ENCODE measurements at regions not wholly inside any gene's neighbourhood (a gene's known extent, or its start where the extent isn't known, plus 50 kb on each side); places are given as distances from the start of the nearest gene placed in this dataset.

DNA sequence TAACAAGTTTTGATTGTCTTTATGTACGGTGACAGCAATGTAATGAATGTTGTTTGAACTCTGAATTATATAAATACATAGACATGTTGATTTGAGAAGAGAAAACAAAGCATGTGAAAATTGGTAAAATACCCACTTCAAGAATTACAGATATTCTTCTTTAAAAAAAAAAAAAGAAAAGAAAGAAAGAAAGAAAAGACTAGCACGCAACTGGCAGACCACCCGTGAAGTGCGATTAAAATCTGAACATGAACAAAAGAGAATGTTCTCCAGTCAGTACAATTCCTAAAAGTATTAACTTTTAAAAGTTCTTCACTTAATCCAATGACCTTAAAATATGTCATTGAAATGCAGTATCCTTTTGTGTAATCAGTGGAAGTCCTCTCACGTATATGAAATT, 434.9 kb downstream of the TFAP2A start:
- no peaks in the 10 kb centered on the region for H3K79me2 ChIP-seq (ENCODE audit: insufficient read depth, low read length)
- TF ChIP-seq, protein P1, sequence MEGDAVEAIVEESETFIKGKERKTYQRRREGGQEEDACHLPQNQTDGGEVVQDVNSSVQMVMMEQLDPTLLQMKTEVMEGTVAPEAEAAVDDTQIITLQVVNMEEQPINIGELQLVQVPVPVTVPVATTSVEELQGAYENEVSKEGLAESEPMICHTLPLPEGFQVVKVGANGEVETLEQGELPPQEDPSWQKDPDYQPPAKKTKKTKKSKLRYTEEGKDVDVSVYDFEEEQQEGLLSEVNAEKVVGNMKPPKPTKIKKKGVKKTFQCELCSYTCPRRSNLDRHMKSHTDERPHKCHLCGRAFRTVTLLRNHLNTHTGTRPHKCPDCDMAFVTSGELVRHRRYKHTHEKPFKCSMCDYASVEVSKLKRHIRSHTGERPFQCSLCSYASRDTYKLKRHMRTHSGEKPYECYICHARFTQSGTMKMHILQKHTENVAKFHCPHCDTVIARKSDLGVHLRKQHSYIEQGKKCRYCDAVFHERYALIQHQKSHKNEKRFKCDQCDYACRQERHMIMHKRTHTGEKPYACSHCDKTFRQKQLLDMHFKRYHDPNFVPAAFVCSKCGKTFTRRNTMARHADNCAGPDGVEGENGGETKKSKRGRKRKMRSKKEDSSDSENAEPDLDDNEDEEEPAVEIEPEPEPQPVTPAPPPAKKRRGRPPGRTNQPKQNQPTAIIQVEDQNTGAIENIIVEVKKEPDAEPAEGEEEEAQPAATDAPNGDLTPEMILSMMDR (conservative IDR thresholded peaks at IDR 0.05): no peak
- no peak overlapping the region for H2BK20ac ChIP-seq (ENCODE audit: low read depth, low read length, poor library complexity, severe bottlenecking)
- no peaks in the 10 kb centered on the region for H3K27me3 ChIP-seq (ENCODE audit: insufficient read depth, low read length)
- H3K9me3 ChIP-seq (ENCODE audit: control insufficient read depth, low read depth, low read length): no peaks in the 10 kb centered on the region
- no peak overlapping the region for H2BK15ac ChIP-seq (ENCODE audit: low read depth, low read length)
- no peak overlapping the region for H3T11ph ChIP-seq (ENCODE audit: low read length)
- no peaks in the 10 kb centered on the region for H4K20me1 ChIP-seq (ENCODE audit: control insufficient read depth, insufficient read depth, insufficient read length)
- WGBS (ENCODE audit: extremely low coverage, insufficient read length, low lambda C conversion rate): no CpG with 5 or more reads among the region's 5 CpGs
- H4K5ac ChIP-seq (ENCODE audit: insufficient read length, low read depth, low read length): no peak overlapping the region
- H3K23ac ChIP-seq (ENCODE audit: insufficient read length, low read depth, low read length): no peak overlapping the region
- Mint-ChIP-seq H3K27me3 (ENCODE audit: low read depth) (no peaks in the 10 kb centered on the region), H3K9me3 (peaks cover 7 to 12% of the 10 kb centered on the region in 2 experiments), H3K36me3 (ENCODE audit: insufficient read depth in 1 of 3, low read depth in 3 of 3) (peaks cover 0 to 6% (median 4%) of the 10 kb centered on the region in 3 experiments; a peak in 4 of 7 replicates), H3K4me1 (no peaks in the 10 kb centered on the region), H3K4me3 (no peak overlapping the region), H3K27ac (no peak overlapping the region)
- H3K56ac ChIP-seq (ENCODE audit: insufficient read length, low read depth, low read length): no peak overlapping the region
- no peak overlapping the region for H2BK5ac ChIP-seq (ENCODE audit: insufficient read length, low read length)
- H2BK120ac ChIP-seq (ENCODE audit: low read depth, low read length, poor library complexity, severe bottlenecking): no peak overlapping the region
- H4K91ac ChIP-seq (ENCODE audit: insufficient read length, low read depth, low read length): no peak overlapping the region
- no peak overlapping the region for H3K4me2 ChIP-seq (ENCODE audit: insufficient read depth, insufficient read length, low read length)
- no peak overlapping the region for H3K18ac ChIP-seq (ENCODE audit: insufficient read length, low read depth, low read length)
- H3K14ac ChIP-seq (ENCODE audit: insufficient read depth, low read length): no peak overlapping the region
- no peaks in the 10 kb centered on the region for H3K79me1 ChIP-seq (ENCODE audit: insufficient read depth, low read depth, low read length, poor library complexity, severe bottlenecking)
- no peak for DNase-seq
- no peak overlapping the region for H3K9ac ChIP-seq (ENCODE audit: extremely low read depth, insufficient read length, low read length)
- H2AK5ac ChIP-seq (ENCODE audit: insufficient read length, low read length): no peak overlapping the region
- no peaks in the 10 kb centered on the region for H3K4me1 ChIP-seq (ENCODE audit: insufficient read depth, low read length)
- H3K4ac ChIP-seq (ENCODE audit: low read depth, low read length): no peak overlapping the region
- no peak overlapping the region for H2AFZ ChIP-seq (ENCODE audit: low read length)
- no peaks in the 10 kb centered on the region for H3K23me2 ChIP-seq (ENCODE audit: insufficient read length, low read depth, low read length, poor library complexity, severe bottlenecking)
- H2BK12ac ChIP-seq (ENCODE audit: insufficient read length, low read depth, low read length): no peak overlapping the region
- no peak overlapping the region for H3K27ac ChIP-seq (ENCODE audit: insufficient read length, low read depth, low read length)
- no peak overlapping the region for H4K8ac ChIP-seq (replicated peaks; ENCODE audit: insufficient read length, low read depth, low read length)

Measured in H9 (cell line).